ENCODE measurements at regions not wholly inside any gene's neighbourhood (a gene's known extent, or its start where the extent isn't known, plus 50 kb on each side); places are given as distances from the start of the nearest gene placed in this dataset.

DNA sequence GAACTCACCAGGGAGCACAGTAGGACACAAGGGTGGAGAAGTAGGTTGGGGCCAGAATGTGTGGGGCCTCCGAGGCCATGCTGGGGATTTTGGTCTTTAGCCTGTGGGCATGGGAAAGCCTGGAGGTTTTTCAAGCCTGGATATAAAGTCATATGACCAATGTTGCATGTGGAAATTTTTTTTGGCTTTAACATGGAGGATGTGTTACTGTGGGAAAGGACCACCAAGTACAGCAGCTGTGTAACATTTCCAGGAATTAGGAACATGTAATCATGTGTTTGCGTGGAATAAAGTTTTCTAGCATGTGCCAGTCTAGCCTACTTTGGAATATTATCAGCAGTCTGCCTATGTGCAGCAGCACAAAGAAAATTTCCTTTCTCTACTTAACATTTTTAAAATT is 78.5 kb downstream of the TNFSF18 start:
- TF ChIP-seq, protein P1, sequence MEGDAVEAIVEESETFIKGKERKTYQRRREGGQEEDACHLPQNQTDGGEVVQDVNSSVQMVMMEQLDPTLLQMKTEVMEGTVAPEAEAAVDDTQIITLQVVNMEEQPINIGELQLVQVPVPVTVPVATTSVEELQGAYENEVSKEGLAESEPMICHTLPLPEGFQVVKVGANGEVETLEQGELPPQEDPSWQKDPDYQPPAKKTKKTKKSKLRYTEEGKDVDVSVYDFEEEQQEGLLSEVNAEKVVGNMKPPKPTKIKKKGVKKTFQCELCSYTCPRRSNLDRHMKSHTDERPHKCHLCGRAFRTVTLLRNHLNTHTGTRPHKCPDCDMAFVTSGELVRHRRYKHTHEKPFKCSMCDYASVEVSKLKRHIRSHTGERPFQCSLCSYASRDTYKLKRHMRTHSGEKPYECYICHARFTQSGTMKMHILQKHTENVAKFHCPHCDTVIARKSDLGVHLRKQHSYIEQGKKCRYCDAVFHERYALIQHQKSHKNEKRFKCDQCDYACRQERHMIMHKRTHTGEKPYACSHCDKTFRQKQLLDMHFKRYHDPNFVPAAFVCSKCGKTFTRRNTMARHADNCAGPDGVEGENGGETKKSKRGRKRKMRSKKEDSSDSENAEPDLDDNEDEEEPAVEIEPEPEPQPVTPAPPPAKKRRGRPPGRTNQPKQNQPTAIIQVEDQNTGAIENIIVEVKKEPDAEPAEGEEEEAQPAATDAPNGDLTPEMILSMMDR (conservative IDR thresholded peaks at IDR 0.05), result no peak
- H3K14ac ChIP-seq (ENCODE audit: insufficient read depth, low read length), result no peak overlapping the region
- no peak overlapping the region for H3K9ac ChIP-seq (ENCODE audit: extremely low read depth, insufficient read length, low read length)
- no peak overlapping the region for H3K4ac ChIP-seq (ENCODE audit: low read depth, low read length)
- Mint-ChIP-seq H3K27ac (0 out of 7 replicates have a peak overlapping the region, but pooled peaks of 1 of the 3 experiments have one; percentile 30), H3K9me3 (no peaks in the 10 kb centered on the region), H3K27me3 (ENCODE audit: low read depth) (no peaks in the 10 kb centered on the region), H3K4me1 (peaks cover 0 to 4% of the 10 kb centered on the region in 2 experiments; a peak in 2 of 4 replicates), H3K36me3 (ENCODE audit: insufficient read depth in 1 of 3, low read depth in 3 of 3) (no peaks in the 10 kb centered on the region), H3K4me3 (no peak overlapping the region)
- H3K23ac ChIP-seq (ENCODE audit: insufficient read length, low read depth, low read length), result no peak overlapping the region
- no peak overlapping the region for H2AFZ ChIP-seq (ENCODE audit: low read length)
- H3T11ph ChIP-seq (ENCODE audit: low read length), result no peak overlapping the region
- H4K5ac ChIP-seq (ENCODE audit: insufficient read length, low read depth, low read length), result no peak overlapping the region
- H4K91ac ChIP-seq (ENCODE audit: insufficient read length, low read depth, low read length), result no peak overlapping the region
- H4K8ac ChIP-seq (replicated peaks; ENCODE audit: insufficient read length, low read depth, low read length), result no peak overlapping the region
- H2BK120ac ChIP-seq (ENCODE audit: low read depth, low read length, poor library complexity, severe bottlenecking), result no peak overlapping the region
- no peaks in the 10 kb centered on the region for H3K9me3 ChIP-seq (ENCODE audit: control insufficient read depth, low read depth, low read length)
- no peak overlapping the region for H2BK12ac ChIP-seq (ENCODE audit: insufficient read length, low read depth, low read length)
- no peak overlapping the region for H3K56ac ChIP-seq (ENCODE audit: insufficient read length, low read depth, low read length)
- no peak overlapping the region for H2BK5ac ChIP-seq (ENCODE audit: insufficient read length, low read length)
- H3K18ac ChIP-seq (ENCODE audit: insufficient read length, low read depth, low read length), result no peak overlapping the region
- no peaks in the 10 kb centered on the region for H3K23me2 ChIP-seq (ENCODE audit: insufficient read length, low read depth, low read length, poor library complexity, severe bottlenecking)
- no peak overlapping the region for H2AK5ac ChIP-seq (ENCODE audit: insufficient read length, low read length)
- no peak overlapping the region for H3K4me2 ChIP-seq (ENCODE audit: insufficient read depth, insufficient read length, low read length)
- no peaks in the 10 kb centered on the region; the same call in 1 of the 2 replicates for H3K79me2 ChIP-seq (ENCODE audit: insufficient read depth, low read length)
- no peaks in the 10 kb centered on the region for H3K4me1 ChIP-seq (ENCODE audit: insufficient read depth, low read length)
- H2BK15ac ChIP-seq (ENCODE audit: low read depth, low read length), result no peak overlapping the region
- H3K27ac ChIP-seq (ENCODE audit: insufficient read length, low read depth, low read length), result no peak overlapping the region
- no peaks in the 10 kb centered on the region for H3K79me1 ChIP-seq (ENCODE audit: insufficient read depth, low read depth, low read length, poor library complexity, severe bottlenecking)
- no peak overlapping the region for H2BK20ac ChIP-seq (ENCODE audit: low read depth, low read length, poor library complexity, severe bottlenecking)
- WGBS (ENCODE audit: extremely low coverage, insufficient read length, low lambda C conversion rate), result no CpG with 5 or more reads among the region's 2 CpGs
- H3K27me3 ChIP-seq (ENCODE audit: insufficient read depth, low read length), result no peaks in the 10 kb centered on the region
- no peaks in the 10 kb centered on the region for H4K20me1 ChIP-seq (ENCODE audit: control insufficient read depth, insufficient read depth, insufficient read length)
- no peak for DNase-seq

Measured in H9 (cell line).